Breast epithelium (tissue), 4 donors: ENCODE measurements at regions not wholly inside any gene's neighbourhood (a gene's known extent, or its start where the extent isn't known, plus 50 kb on each side); places are given as distances from the start of the nearest gene placed in this dataset.
A peak's percentile ranks its signal among the peaks of the same experiment; 100 is the strongest.

ENCODE experiments used
- DNase-seq, 2 donors: peaks; one replicate each; pipeline ENCODE4 v3.0.0-alpha.2; 2019; ENCODE audit warnings: low spot score in 2 of 2
- H3K27ac ChIP-seq, 2 donors: fragments of 200-600 bp; sonication (generic) in 1 of 2; one replicate each; pipeline ENCODE4 v1.5.1; 2016 to 2019; ENCODE audit warnings: mild to moderate bottlenecking in 1 of 2
- H3K27me3 ChIP-seq, 2 donors: fragments of 200-600 bp; sonication (generic) in 1 of 2; one replicate each; pipeline versions ENCODE4 v1.5.1 to v1.6.0; 2017 to 2019; ENCODE audit warnings: control low read depth in 1 of 2, mild to moderate bottlenecking in 1 of 2
- H3K36me3 ChIP-seq: fragments of 200-600 bp; one replicate; pipeline ENCODE4 v1.5.1; 2019
- H3K4me1 ChIP-seq, 2 donors: fragments of 200-600 bp; sonication (generic); one replicate each; pipeline ENCODE4 v1.5.1; 2016 to 2019; ENCODE audit warnings: control low read depth in 1 of 2
- H3K4me3 ChIP-seq, 3 donors: fragments of 200-600 bp; sonication (generic); 1 replicate in 2 of 3; 2 replicates in 1 of 3; pipeline ENCODE4 v1.5.1; 2016 to 2019; ENCODE audit warnings: mild to moderate bottlenecking in 3 of 3, moderate library complexity in 2 of 3
- H3K9me3 ChIP-seq, 2 donors: fragments of 200-600 bp; sonication (generic) in 1 of 2; one replicate each; pipeline ENCODE4 v1.5.1; 2016 to 2019; ENCODE audit warnings: control low read depth in 1 of 2
- CTCF ChIP-seq, 3 donors: fragments of 450-650 bp; IDR thresholded peaks; one replicate each; pipeline ENCODE4 v1.5.1; 2016 to 2017; ENCODE audit warnings: antibody characterized with exemption in 3 of 3, mild to moderate bottlenecking in 3 of 3, moderate library complexity in 3 of 3
- POLR2A ChIP-seq: fragments of 450-650 bp; IDR thresholded peaks from one replicate; pipeline ENCODE4 v1.6.1; 2016; ENCODE audit warnings: antibody characterized with exemption, mild to moderate bottlenecking, moderate library complexity
- POLR2AphosphoS5 ChIP-seq, 3 donors: sonication (generic); formaldehyde crosslinking; IDR thresholded peaks; one replicate each; pipeline ENCODE4 v1.6.1; 2017; ENCODE audit warnings: antibody characterized with exemption in 3 of 3
- intact Hi-C: fragments of 100-400 bp; cut with DNase I; formaldehyde crosslinking; loops from one replicate; pipeline ENCODE4 v1.15.1; 2023; ENCODE audit warnings: low total_unique reads

GRCh38 chr10:128414568-128414967 lies 288.3 kb upstream of the MKI67 start:
- intact Hi-C loops, result loop anchor here (5.0 to 10.0 kb wide), 2 partner anchors 847 to 1140 kb away; no protein-coding TSS in a partner anchor
- TF ChIP-seq POLR2A, result no peak
- no peak for TF ChIP-seq POLR2AphosphoS5 (IDR thresholded peaks at IDR 0.05)
- TF ChIP-seq CTCF (IDR thresholded peaks at IDR 0.05), result no peak
- no peak for DNase-seq

GRCh38 chr10:128416231-128416630 lies 290.0 kb upstream of the MKI67 start:
- H3K36me3 ChIP-seq, result no peaks in the 10 kb centered on the region
- DNase-seq, result no peak
- no peaks in the 10 kb centered on the region for H3K27me3 ChIP-seq
- no peaks in the 10 kb centered on the region for H3K9me3 ChIP-seq
- intact Hi-C loops, result loop anchor here (10.0 kb wide), 1 partner anchor 1139 kb away; no protein-coding TSS in a partner anchor
- no peak overlapping the region for H3K27ac ChIP-seq
- no peak for TF ChIP-seq POLR2A
- no peak for TF ChIP-seq POLR2AphosphoS5 (IDR thresholded peaks at IDR 0.05)
- TF ChIP-seq CTCF (IDR thresholded peaks at IDR 0.05), result no peak
- no peak overlapping the region for H3K4me3 ChIP-seq
- H3K4me1 ChIP-seq, result no peaks in the 10 kb centered on the region

More at GRCh38 chr10:128414568-128414967, 288.3 kb upstream of the MKI67 start:
- Histone ChIP-seq H3K27ac (no peak overlapping the region), H3K9me3 (no peaks in the 10 kb centered on the region), H3K36me3 (no peaks in the 10 kb centered on the region), H3K4me3 (no peak overlapping the region), H3K4me1 (no peaks in the 10 kb centered on the region), H3K27me3 (no peaks in the 10 kb centered on the region)

- TF ChIP-seq POLR2AphosphoS5 (IDR thresholded peaks at IDR 0.05), result no peak
- no peak for TF ChIP-seq POLR2A
- no peak for TF ChIP-seq CTCF (IDR thresholded peaks at IDR 0.05)
These were observed 291.6 kb upstream of the MKI67 start for GRCh38 chr10:128417826-128418225.

GRCh38 chr10:128418819-128419218 lies 292.6 kb upstream of the MKI67 start:
- H3K27me3 ChIP-seq, result no peaks in the 10 kb centered on the region
- no peaks in the 10 kb centered on the region for H3K36me3 ChIP-seq
- H3K4me3 ChIP-seq, result no peak overlapping the region
- H3K9me3 ChIP-seq, result no peaks in the 10 kb centered on the region
- intact Hi-C loops, result loop anchor here (10.0 kb wide), 1 partner anchor 1136 kb away; no protein-coding TSS in a partner anchor
- H3K4me1 ChIP-seq, result no peaks in the 10 kb centered on the region
- peak in 1 of 2 donors; percentile 3 for DNase-seq
- no peak overlapping the region for H3K27ac ChIP-seq
- no peak for TF ChIP-seq CTCF (IDR thresholded peaks at IDR 0.05)
- TF ChIP-seq POLR2A, result no peak
- no peak for TF ChIP-seq POLR2AphosphoS5 (IDR thresholded peaks at IDR 0.05)

More at GRCh38 chr10:128417826-128418225, 291.6 kb upstream of the MKI67 start:
- Histone ChIP-seq H3K36me3 (no peaks in the 10 kb centered on the region), H3K4me1 (no peaks in the 10 kb centered on the region), H3K27ac (no peak overlapping the region), H3K27me3 (no peaks in the 10 kb centered on the region), H3K9me3 (no peaks in the 10 kb centered on the region), H3K4me3 (no peak overlapping the region)
- no peak for DNase-seq
- intact Hi-C loops, result loop anchor here (10.0 kb wide), 1 partner anchor 1137 kb away; no protein-coding TSS in a partner anchor

- no peak for DNase-seq
- TF ChIP-seq POLR2A (no peak), CTCF (IDR thresholded peaks at IDR 0.05) (no peak), POLR2AphosphoS5 (IDR thresholded peaks at IDR 0.05) (no peak)
- Histone ChIP-seq H3K4me3 (no peak overlapping the region), H3K9me3 (no peaks in the 10 kb centered on the region), H3K4me1 (no peaks in the 10 kb centered on the region), H3K36me3 (no peaks in the 10 kb centered on the region), H3K27me3 (no peaks in the 10 kb centered on the region), H3K27ac (no peak overlapping the region)
- intact Hi-C loops, result loop anchor here (10.0 kb wide), 1 partner anchor 1135 kb away; no protein-coding TSS in a partner anchor
These were observed 293.3 kb upstream of the MKI67 start for GRCh38 chr10:128419466-128420019.
